Adrenal gland (tissue), 5 donors: ENCODE measurements at regions not wholly inside any gene's neighbourhood (a gene's known extent, or its start where the extent isn't known, plus 50 kb on each side); places are given as distances from the start of the nearest gene placed in this dataset.

Experiments
- CTCF ChIP-seq, 6 experiments: fragments of 450-650 bp in 4 of 6; fragments of 200-600 bp in 2 of 6; sonication (generic) in 1 of 6; IDR thresholded peaks; 1 replicate in 5 of 6; 2 replicates in 1 of 6; pipeline versions ENCODE4 v1.5.1 to v1.8.0; 2016 to 2021; ENCODE audit warnings: antibody characterized with exemption in 6 of 6, mild to moderate bottlenecking in 2 of 6, moderate library complexity in 1 of 6
- POLR2A ChIP-seq, 2 donors: fragments of 450-650 bp; IDR thresholded peaks; one replicate each; pipeline ENCODE4 v1.6.1; 2017; ENCODE audit warnings: antibody characterized with exemption in 2 of 2, mild to moderate bottlenecking in 2 of 2, moderate library complexity in 1 of 2
- donor health status: DM: no; HTN: no; CAD: no.

- TF ChIP-seq CTCF (IDR thresholded peaks at IDR 0.05) (no peak), POLR2A (IDR thresholded peaks at IDR 0.05) (no peak)
These were observed 225.3 kb downstream of the TGFB2 start for GRCh38 chr1:218570456-218570855.
